Neutrophil (primary cell): ENCODE measurements at regions not wholly inside any gene's neighbourhood (a gene's known extent, or its start where the extent isn't known, plus 50 kb on each side); places are given as distances from the start of the nearest gene placed in this dataset.

ENCODE experiments used
- H3K27ac ChIP-seq: fragments of 200-600 bp; sonication (generic); 2 replicates; pipeline ENCODE4 v1.5.1; 2016; ENCODE audit warnings: mild to moderate bottlenecking, moderate library complexity
- H3K27me3 ChIP-seq: fragments of 200-600 bp; sonication (generic); 2 replicates; pipeline ENCODE4 v1.6.0; 2016; ENCODE audit warnings: mild to moderate bottlenecking
- H3K36me3 ChIP-seq: fragments of 200-600 bp; sonication (generic); 2 replicates; pipeline ENCODE4 v1.5.1; 2017
- H3K4me1 ChIP-seq, 2 experiments: fragments of 200-600 bp in 1 of 2; sonication (generic) in 1 of 2; 1 replicate in 1 of 2; 2 replicates in 1 of 2; pipeline versions ENCODE4 v1.5.1 to v1.6.1; 2013 to 2016; ENCODE audit warnings: low read depth in 1 of 2, low read length in 1 of 2, mild to moderate bottlenecking in 1 of 2, moderate library complexity in 1 of 2; ENCODE audit not compliant: control insufficient read depth in 1 of 2, insufficient read depth in 1 of 2
- H3K4me3 ChIP-seq, 2 experiments: fragments of 200-600 bp in 1 of 2; sonication (generic) in 1 of 2; 1 replicate in 1 of 2; 2 replicates in 1 of 2; pipeline ENCODE4 v1.5.1; 2013 to 2016; ENCODE audit warnings: low read depth in 1 of 2, low read length in 1 of 2, mild to moderate bottlenecking in 1 of 2, moderate library complexity in 1 of 2
- H3K9me3 ChIP-seq: fragments of 200-600 bp; sonication (generic); 2 replicates; pipeline ENCODE4 v1.5.1; 2016
- CTCF ChIP-seq: fragments of 200-600 bp; sonication (generic); IDR thresholded peaks from 2 replicates; pipeline ENCODE4 v1.5.1; 2016; ENCODE audit warnings: antibody characterized with exemption

GRCh38 chr9:91120200-91120599, 241.5 kb downstream of the AUH start:
- Histone ChIP-seq H3K4me3 (no peak overlapping the region), H3K36me3 (no peaks in the 10 kb centered on the region), H3K27ac (no peak overlapping the region), H3K9me3 (no peaks in the 10 kb centered on the region), H3K4me1 (peaks cover 4 to 7% of the 10 kb centered on the region in 2 experiments), H3K27me3 (peaks cover 21% of the 10 kb centered on the region)
- TF ChIP-seq CTCF = no peak

- H3K9me3 ChIP-seq = no peaks in the 10 kb centered on the region
These were observed 239.0 kb downstream of the AUH start for GRCh38 chr9:91122755-91123154.

GRCh38 chr9:91126761-91127445, 234.8 kb downstream of the AUH start:
- H3K9me3 ChIP-seq = no peaks in the 10 kb centered on the region
- H3K27ac ChIP-seq = no peak overlapping the region
- no peaks in the 10 kb centered on the region for H3K4me1 ChIP-seq
- H3K27me3 ChIP-seq = no peaks in the 10 kb centered on the region
- no peak overlapping the region for H3K4me3 ChIP-seq
- no peaks in the 10 kb centered on the region for H3K36me3 ChIP-seq
- no peak for TF ChIP-seq CTCF

More at GRCh38 chr9:91122755-91123154, 239.0 kb downstream of the AUH start:
- TF ChIP-seq CTCF = no peak
- no peaks in the 10 kb centered on the region for H3K36me3 ChIP-seq
- no peak overlapping the region for H3K4me3 ChIP-seq
- H3K4me1 ChIP-seq = peaks cover 1% of the 10 kb centered on the region in 2 experiments
- peaks cover 14% of the 10 kb centered on the region for H3K27me3 ChIP-seq
- no peak overlapping the region for H3K27ac ChIP-seq

- TF ChIP-seq CTCF = no peak
These were observed 234.1 kb downstream of the AUH start for GRCh38 chr9:91127653-91128052.

GRCh38 chr9:91130796-91131318, 230.9 kb downstream of the AUH start:
- Histone ChIP-seq H3K4me1 (no peaks in the 10 kb centered on the region), H3K36me3 (no peaks in the 10 kb centered on the region), H3K4me3 (no peak overlapping the region), H3K27ac (no peak overlapping the region), H3K9me3 (no peaks in the 10 kb centered on the region), H3K27me3 (no peaks in the 10 kb centered on the region)
- no peak for TF ChIP-seq CTCF

More at GRCh38 chr9:91127653-91128052, 234.1 kb downstream of the AUH start:
- H3K27ac ChIP-seq = no peak overlapping the region
- no peaks in the 10 kb centered on the region for H3K4me1 ChIP-seq
- H3K9me3 ChIP-seq = no peaks in the 10 kb centered on the region
- H3K36me3 ChIP-seq = no peaks in the 10 kb centered on the region
- no peaks in the 10 kb centered on the region for H3K27me3 ChIP-seq
- H3K4me3 ChIP-seq = no peak overlapping the region
